CD4-positive, alpha-beta T cell treated with Interleukin-4 for 4 hours (primary cell): ENCODE measurements at regions not wholly inside any gene's neighbourhood (a gene's known extent, or its start where the extent isn't known, plus 50 kb on each side); places are given as distances from the start of the nearest gene placed in this dataset.
"Not testable (repeated sequence)": the region's sequence is repeated elsewhere in the genome, so short reads cannot be mapped to it uniquely, and the experiment has no call there.

Experiments used
- DNase-seq: peaks from one replicate; pipeline ENCODE4 v3.0.0-alpha.2; 2020

- DNase-seq: no peak
Measured at GRCh38 chr4:157776930-157777528, 395.8 kb downstream of the GASK1B start.

- DNase-seq: no peak
Measured at GRCh38 chr4:157775971-157776370, 396.9 kb downstream of the GASK1B start.

GRCh38 chr4:157772907-157773306 lies 399.9 kb downstream of the GASK1B start:
- no peak for DNase-seq

GRCh38 chr4:157768419-157768818 lies 404.4 kb downstream of the GASK1B start:
- DNase-seq: no peak

- DNase-seq: no peak
Measured at GRCh38 chr4:157763490-157763889, 409.3 kb downstream of the GASK1B start.

- no peak for DNase-seq
Measured at GRCh38 chr4:157754410-157754809, 418.4 kb downstream of the GASK1B start.

GRCh38 chr4:157751631-157752030 lies 421.2 kb downstream of the GASK1B start:
- DNase-seq: no peak

- no peak for DNase-seq
Measured at GRCh38 chr4:157741642-157742041, 431.2 kb downstream of the GASK1B start.

GRCh38 chr4:157739242-157739641 lies 433.6 kb downstream of the GASK1B start:
- no peak for DNase-seq

GRCh38 chr4:157728215-157728614 lies 444.6 kb downstream of the GASK1B start:
- DNase-seq: no peak

- DNase-seq: no peak
Measured at GRCh38 chr4:157727163-157727562, 445.7 kb downstream of the GASK1B start.

- DNase-seq: no peak
Measured at GRCh38 chr4:157722146-157722545, 450.7 kb downstream of the GASK1B start.

GRCh38 chr4:157713342-157713741 lies 459.5 kb downstream of the GASK1B start:
- no peak for DNase-seq

GRCh38 chr4:157706155-157706554 lies 466.7 kb downstream of the GASK1B start:
- DNase-seq: no peak

- DNase-seq: no peak
Measured at GRCh38 chr4:157702831-157703230, 470.0 kb downstream of the GASK1B start.

GRCh38 chr4:157701695-157701994 lies 471.2 kb downstream of the GASK1B start:
- no peak for DNase-seq

- DNase-seq: no peak
Measured at GRCh38 chr4:157700898-157701694, 471.7 kb downstream of the GASK1B start.

GRCh38 chr4:157689476-157689875 lies 468.9 kb downstream of the GRIA2 start:
- no peak for DNase-seq

GRCh38 chr4:157687971-157688370 lies 467.4 kb downstream of the GRIA2 start:
- no peak for DNase-seq

- not testable (repeated sequence) for DNase-seq
Measured at GRCh38 chr4:157679326-157679725, 458.8 kb downstream of the GRIA2 start.

- no peak for DNase-seq
Measured at GRCh38 chr4:157678478-157678877, 457.9 kb downstream of the GRIA2 start.

GRCh38 chr4:157674699-157675098 lies 454.2 kb downstream of the GRIA2 start:
- no peak for DNase-seq

- no peak for DNase-seq
Measured at GRCh38 chr4:157667836-157668235, 447.3 kb downstream of the GRIA2 start.

GRCh38 chr4:157664726-157665125 lies 444.2 kb downstream of the GRIA2 start:
- DNase-seq: no peak
